ENCODE measurements at regions not wholly inside any gene's neighbourhood (a gene's known extent, or its start where the extent isn't known, plus 50 kb on each side); places are given as distances from the start of the nearest gene placed in this dataset.
"Not testable (repeated sequence)": the region's sequence is repeated elsewhere in the genome, so short reads cannot be mapped to it uniquely, and the experiment has no call there.

GRCh38 chrX:7987160-7988012 is 60.2 kb upstream of the PNPLA4 start:
- Histone ChIP-seq H3K27me3 (no peaks in the 10 kb centered on the region), H3K4me1 (no peaks in the 10 kb centered on the region), H3K9me3 (no peaks in the 10 kb centered on the region), H3K36me3 (no peaks in the 10 kb centered on the region), H3K4me3 (no peak overlapping the region), H3K27ac (no peak overlapping the region)
- WGBS = 44% methylated on average over 6 of the region's 6 CpGs
- TF ChIP-seq POLR2AphosphoS5 (IDR thresholded peaks at IDR 0.05) = no peak
- no peak for TF ChIP-seq CTCF (IDR thresholded peaks at IDR 0.05)
- no peak for TF ChIP-seq POLR2A (IDR thresholded peaks at IDR 0.05)
- TF ChIP-seq EP300 (IDR thresholded peaks at IDR 0.05) = no peak
- DNase-seq (ENCODE audit: low spot score in 2 of 2) = no peak

- not testable (repeated sequence) for H3K4me1 ChIP-seq; H3K27ac ChIP-seq; H3K9me3 ChIP-seq; H3K36me3 ChIP-seq; H3K4me3 ChIP-seq; DNase-seq (ENCODE audit: low spot score in 2 of 2); H3K27me3 ChIP-seq
- 94% methylated on average over 9 of the region's 9 CpGs for WGBS
These were observed 59.5 kb upstream of the PNPLA4 start for GRCh38 chrX:7986738-7987137.

- Histone ChIP-seq H3K4me1 (no peaks in the 10 kb centered on the region), H3K36me3 (no peaks in the 10 kb centered on the region), H3K9me3 (no peaks in the 10 kb centered on the region), H3K27ac (no peak overlapping the region), H3K27me3 (no peaks in the 10 kb centered on the region), H3K4me3 (no peak overlapping the region)
- DNase-seq (ENCODE audit: low spot score in 2 of 2) = no peak
- TF ChIP-seq CTCF (IDR thresholded peaks at IDR 0.05) (no peak), EP300 (IDR thresholded peaks at IDR 0.05) (no peak), POLR2A (IDR thresholded peaks at IDR 0.05) (no peak), POLR2AphosphoS5 (IDR thresholded peaks at IDR 0.05) (no peak)
These were observed 58.4 kb upstream of the PNPLA4 start for GRCh38 chrX:7985568-7985967.

GRCh38 chrX:7983581-7983980 is 56.4 kb upstream of the PNPLA4 start:
- WGBS = 69% methylated on average over 1 of the region's 1 CpG
- Histone ChIP-seq H3K27ac (no peak overlapping the region), H3K4me1 (no peaks in the 10 kb centered on the region), H3K9me3 (no peaks in the 10 kb centered on the region), H3K4me3 (no peak overlapping the region), H3K36me3 (no peaks in the 10 kb centered on the region), H3K27me3 (no peaks in the 10 kb centered on the region)
- TF ChIP-seq POLR2A (IDR thresholded peaks at IDR 0.05) (no peak), POLR2AphosphoS5 (IDR thresholded peaks at IDR 0.05) (no peak), CTCF (IDR thresholded peaks at IDR 0.05) (no peak), EP300 (IDR thresholded peaks at IDR 0.05) (no peak)
- DNase-seq (ENCODE audit: low spot score in 2 of 2) = no peak

Data from suprapubic skin (tissue), 4 donors.